Left lung (tissue), 4 donors: ENCODE measurements at regions not wholly inside any gene's neighbourhood (a gene's known extent, or its start where the extent isn't known, plus 50 kb on each side); places are given as distances from the start of the nearest gene placed in this dataset.
"Not testable (repeated sequence)": the region's sequence is repeated elsewhere in the genome, so short reads cannot be mapped to it uniquely, and the experiment has no call there.

Experiments used
- ATAC-seq: fragments of 200-7000 bp; cut with Tn5 transposase; one replicate; pipeline ENCODE4 v1.9.1; 2020; ENCODE audit warnings: moderate library complexity
- DNase-seq, 4 donors: peaks; one replicate each; pipeline ENCODE4 v3.0.0-alpha.2; 2013 to 2020
- H3K27ac ChIP-seq, 2 donors: fragments of 200-600 bp; sonication (generic) in 1 of 2; one replicate each; pipeline versions ENCODE4 v1.5.0 to v1.8.0; 2020 to 2021
- H3K27me3 ChIP-seq, 2 donors: fragments of 200-600 bp; sonication (generic) in 1 of 2; one replicate each; pipeline versions ENCODE4 v1.5.0 to v1.8.0; 2020 to 2021
- H3K36me3 ChIP-seq, 2 donors: fragments of 200-600 bp; sonication (generic) in 1 of 2; one replicate each; pipeline versions ENCODE4 v1.5.0 to v1.8.0; 2020 to 2021
- H3K4me1 ChIP-seq, 2 donors: fragments of 200-600 bp; one replicate each; pipeline ENCODE4 v1.8.0; 2021
- H3K4me3 ChIP-seq, 2 donors: fragments of 200-600 bp; sonication (generic) in 1 of 2; one replicate each; pipeline versions ENCODE4 v1.5.0 to v1.8.0; 2020 to 2021; ENCODE audit warnings: mild to moderate bottlenecking in 1 of 2
- H3K9me3 ChIP-seq, 2 donors: fragments of 200-600 bp; sonication (generic) in 1 of 2; one replicate each; pipeline versions ENCODE4 v1.5.0 to v1.8.0; 2020 to 2021
- intact Hi-C, 2 donors: fragments of 100-400 bp; cut with DNase I; formaldehyde crosslinking; loops; one replicate each; pipeline versions ENCODE4 v1.11.2 to v1.14.2; 2022
- TF ChIP-seq, protein P1 (sequence below), 2 donors: fragments of 200-600 bp; sonication (generic) in 1 of 2; IDR thresholded peaks; one replicate each; pipeline versions ENCODE4 v1.5.0 to v1.8.0; 2021; ENCODE audit warnings: antibody characterized with exemption in 2 of 2
- donor health status: DM: no; HTN: yes; CAD: no.
- donor health status: DM: no; HTN: no; CAD: no.

- ATAC-seq (no peak), DNase-seq (no peak)
- H3K27me3 ChIP-seq = no peaks in the 10 kb centered on the region
- H3K9me3 ChIP-seq = no peaks in the 10 kb centered on the region
- H3K4me3 ChIP-seq = no peak overlapping the region
- intact Hi-C loops = no loop called here
- TF ChIP-seq, protein P1, sequence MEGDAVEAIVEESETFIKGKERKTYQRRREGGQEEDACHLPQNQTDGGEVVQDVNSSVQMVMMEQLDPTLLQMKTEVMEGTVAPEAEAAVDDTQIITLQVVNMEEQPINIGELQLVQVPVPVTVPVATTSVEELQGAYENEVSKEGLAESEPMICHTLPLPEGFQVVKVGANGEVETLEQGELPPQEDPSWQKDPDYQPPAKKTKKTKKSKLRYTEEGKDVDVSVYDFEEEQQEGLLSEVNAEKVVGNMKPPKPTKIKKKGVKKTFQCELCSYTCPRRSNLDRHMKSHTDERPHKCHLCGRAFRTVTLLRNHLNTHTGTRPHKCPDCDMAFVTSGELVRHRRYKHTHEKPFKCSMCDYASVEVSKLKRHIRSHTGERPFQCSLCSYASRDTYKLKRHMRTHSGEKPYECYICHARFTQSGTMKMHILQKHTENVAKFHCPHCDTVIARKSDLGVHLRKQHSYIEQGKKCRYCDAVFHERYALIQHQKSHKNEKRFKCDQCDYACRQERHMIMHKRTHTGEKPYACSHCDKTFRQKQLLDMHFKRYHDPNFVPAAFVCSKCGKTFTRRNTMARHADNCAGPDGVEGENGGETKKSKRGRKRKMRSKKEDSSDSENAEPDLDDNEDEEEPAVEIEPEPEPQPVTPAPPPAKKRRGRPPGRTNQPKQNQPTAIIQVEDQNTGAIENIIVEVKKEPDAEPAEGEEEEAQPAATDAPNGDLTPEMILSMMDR (IDR thresholded peaks at IDR 0.05) = no peak
- H3K4me1 ChIP-seq = no peaks in the 10 kb centered on the region
- H3K36me3 ChIP-seq = no peaks in the 10 kb centered on the region
- no peak overlapping the region for H3K27ac ChIP-seq
Observed at GRCh38 chr10:80713398-80713928, 175.8 kb downstream of the SH2D4B start.

- no peak overlapping the region for H3K27ac ChIP-seq
- H3K27me3 ChIP-seq = no peaks in the 10 kb centered on the region
- DNase-seq (no peak), ATAC-seq (no peak)
- H3K36me3 ChIP-seq = no peaks in the 10 kb centered on the region
- no peaks in the 10 kb centered on the region for H3K4me1 ChIP-seq
- H3K4me3 ChIP-seq = no peak overlapping the region
- no peaks in the 10 kb centered on the region for H3K9me3 ChIP-seq
- intact Hi-C loops = no loop called here
- TF ChIP-seq, protein P1 (IDR thresholded peaks at IDR 0.05) = no peak
Observed at GRCh38 chr10:80714566-80714965, 176.9 kb downstream of the SH2D4B start.

DNA sequence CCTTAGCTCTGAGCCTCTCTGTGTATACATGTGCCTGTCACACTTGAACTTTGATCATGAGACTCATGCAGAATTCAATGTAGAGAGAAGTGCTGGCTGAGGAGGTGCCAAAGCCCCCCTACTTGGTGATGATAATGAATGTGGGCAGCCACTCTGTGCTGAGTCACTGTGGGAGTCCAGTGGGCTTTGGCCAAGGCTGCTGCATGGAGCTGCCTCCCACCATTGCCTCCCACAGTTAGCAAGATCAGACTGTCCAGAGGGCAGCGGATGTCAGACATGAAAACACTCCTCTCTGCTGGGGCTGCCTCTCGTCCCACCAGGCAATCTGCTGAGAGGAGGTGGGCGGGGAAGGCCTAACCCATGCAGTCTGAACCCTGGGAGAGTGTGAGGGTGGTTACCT, 180.3 kb downstream of the SH2D4B start:
- Histone ChIP-seq H3K27me3 (no peaks in the 10 kb centered on the region), H3K27ac (no peak overlapping the region), H3K4me1 (no peaks in the 10 kb centered on the region), H3K9me3 (no peaks in the 10 kb centered on the region), H3K4me3 (no peak overlapping the region), H3K36me3 (no peaks in the 10 kb centered on the region)
- no peak for ATAC-seq
- intact Hi-C loops = no loop called here
- TF ChIP-seq, protein P1 (IDR thresholded peaks at IDR 0.05) = no peak
- DNase-seq = no peak

DNA sequence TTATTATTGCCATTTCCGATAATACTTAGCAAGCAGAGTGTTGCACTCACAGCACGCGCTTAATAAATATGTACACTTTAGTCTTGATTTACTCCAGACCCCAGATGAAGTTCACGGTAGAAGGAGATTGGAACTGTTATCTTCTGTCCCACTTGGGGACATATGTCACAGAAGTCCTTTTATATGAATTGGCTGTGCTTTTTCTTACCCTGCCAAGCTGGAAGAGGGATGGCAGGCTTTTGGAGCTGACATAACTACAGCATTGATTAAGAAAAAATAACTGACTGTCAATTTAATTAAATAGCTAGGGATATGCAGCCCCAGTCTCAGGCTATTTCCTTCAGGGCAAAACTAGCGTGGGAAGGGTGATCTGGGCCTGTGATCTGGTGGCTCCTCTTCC, 182.2 kb downstream of the SH2D4B start:
- no peak for ATAC-seq
- TF ChIP-seq, protein P1 (IDR thresholded peaks at IDR 0.05) = no peak
- no peak for DNase-seq
- H3K4me3 ChIP-seq = no peak overlapping the region
- H3K9me3 ChIP-seq = no peaks in the 10 kb centered on the region
- H3K36me3 ChIP-seq = no peaks in the 10 kb centered on the region
- no peak overlapping the region for H3K27ac ChIP-seq
- H3K27me3 ChIP-seq = no peaks in the 10 kb centered on the region
- H3K4me1 ChIP-seq = no peaks in the 10 kb centered on the region
- intact Hi-C loops = no loop called here

GRCh38 chr10:80720549-80720948, 182.8 kb downstream of the SH2D4B start:
- Histone ChIP-seq H3K27me3 (no peaks in the 10 kb centered on the region), H3K4me1 (no peaks in the 10 kb centered on the region), H3K36me3 (no peaks in the 10 kb centered on the region), H3K27ac (no peak overlapping the region), H3K4me3 (no peak overlapping the region), H3K9me3 (no peaks in the 10 kb centered on the region)
- DNase-seq (no peak), ATAC-seq (no peak)
- TF ChIP-seq, protein P1 (IDR thresholded peaks at IDR 0.05) = no peak
- intact Hi-C loops = no loop called here

- ATAC-seq = not testable (repeated sequence)
Observed at GRCh38 chr10:80728354-80728753, 190.7 kb downstream of the SH2D4B start.

More at GRCh38 chr10:80728354-80728753, 190.7 kb downstream of the SH2D4B start:
- H3K9me3 ChIP-seq, H3K4me1 ChIP-seq, DNase-seq, H3K36me3 ChIP-seq, intact Hi-C loops, H3K27ac ChIP-seq, H3K4me3 ChIP-seq, H3K27me3 ChIP-seq: not testable (repeated sequence)
